SH-SY5Y (cell line): ENCODE measurements at regions not wholly inside any gene's neighbourhood (a gene's known extent, or its start where the extent isn't known, plus 50 kb on each side); places are given as distances from the start of the nearest gene placed in this dataset.

Experiments
- GATA2 ChIP-seq: IDR thresholded peaks from 2 replicates; pipeline ENCODE4 v1.6.1; 2011; ENCODE audit warnings: mild to moderate bottlenecking, low read depth, low read length
- GATA3 ChIP-seq: IDR thresholded peaks from 2 replicates; pipeline ENCODE4 v1.6.1; 2011; ENCODE audit warnings: low read depth, mild to moderate bottlenecking, low read length, moderate library complexity

DNA sequence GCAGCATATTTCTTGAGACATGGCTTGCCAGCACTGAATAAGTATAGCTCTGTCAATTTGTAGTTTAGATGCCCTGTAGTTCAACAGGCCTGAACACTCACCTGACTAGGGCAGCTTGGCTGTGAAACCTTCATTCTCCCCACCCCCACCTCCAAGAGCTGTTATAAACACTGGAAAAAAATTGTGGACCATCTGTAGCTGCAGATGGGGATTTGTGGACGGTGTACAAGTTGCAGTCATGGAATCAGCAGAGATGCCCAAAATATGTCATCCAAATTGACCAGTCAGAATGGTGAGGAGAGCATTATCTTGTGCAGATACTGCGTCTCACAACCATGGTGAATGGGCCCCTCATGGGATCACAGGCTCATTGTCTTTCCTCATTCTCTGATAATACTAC is 76.2 kb upstream of the PAQR3 start:
- TF ChIP-seq GATA3 (no peak), GATA2 (no peak)
